H9 (cell line): ENCODE measurements at regions not wholly inside any gene's neighbourhood (a gene's known extent, or its start where the extent isn't known, plus 50 kb on each side); places are given as distances from the start of the nearest gene placed in this dataset.

Experiments
- DNase-seq: peaks from one replicate; pipeline ENCODE4 v3.0.0-alpha.2; 2017
- H2AFZ ChIP-seq: one replicate; pipeline ENCODE4 v1.6.1; 2013; ENCODE audit warnings: mild to moderate bottlenecking, low read length, control low read depth, moderate library complexity
- H2AK5ac ChIP-seq: 2 replicates; pipeline ENCODE4 v1.6.1; 2013; ENCODE audit warnings: low read length, control low read depth, mixed read lengths; ENCODE audit not compliant: insufficient read length
- H2BK120ac ChIP-seq: one replicate; pipeline ENCODE4 v1.6.1; 2013; ENCODE audit warnings: low read depth, mild to moderate bottlenecking, low read length, control low read depth, inconsistent platforms; ENCODE audit not compliant: poor library complexity, severe bottlenecking
- H2BK12ac ChIP-seq: 2 replicates; pipeline ENCODE4 v1.6.1; 2013; ENCODE audit warnings: low read length, control low read depth, mixed read lengths, low read depth; ENCODE audit not compliant: insufficient read length
- H2BK15ac ChIP-seq: 2 replicates; pipeline ENCODE4 v1.6.1; 2013; ENCODE audit warnings: low read depth, low read length, control low read depth
- H2BK20ac ChIP-seq: one replicate; pipeline ENCODE4 v1.6.1; 2013; ENCODE audit warnings: low read depth, mild to moderate bottlenecking, low read length, control low read depth, inconsistent platforms; ENCODE audit not compliant: poor library complexity, severe bottlenecking
- H2BK5ac ChIP-seq: 2 replicates; pipeline ENCODE4 v1.6.1; 2013; ENCODE audit warnings: low read length, control low read depth, mixed read lengths; ENCODE audit not compliant: insufficient read length
- H3K14ac ChIP-seq: 2 replicates; pipeline ENCODE4 v1.6.1; 2013; ENCODE audit warnings: low read length, control low read depth; ENCODE audit not compliant: insufficient read depth
- H3K18ac ChIP-seq: 2 replicates; pipeline ENCODE4 v1.6.1; 2013; ENCODE audit warnings: low read depth, mild to moderate bottlenecking, mixed read lengths, low read length, control low read depth; ENCODE audit not compliant: insufficient read length
- H3K23ac ChIP-seq: 2 replicates; pipeline ENCODE4 v1.6.1; 2013; ENCODE audit warnings: low read length, control low read depth, mixed read lengths, low read depth; ENCODE audit not compliant: insufficient read length
- H3K23me2 ChIP-seq: 2 replicates; pipeline ENCODE4 v1.6.1; 2013; ENCODE audit warnings: low read depth, mild to moderate bottlenecking, mixed read lengths, low read length, control low read depth; ENCODE audit not compliant: insufficient read length, poor library complexity, severe bottlenecking
- H3K27ac ChIP-seq: 2 replicates; pipeline ENCODE4 v1.5.1; 2013; ENCODE audit warnings: low read length, control low read depth, mixed read lengths, low read depth; ENCODE audit not compliant: insufficient read length
- H3K27me3 ChIP-seq: 2 replicates; pipeline ENCODE4 v1.6.1; 2013; ENCODE audit warnings: low read length, control low read depth, inconsistent platforms; ENCODE audit not compliant: insufficient read depth
- H3K4ac ChIP-seq: 2 replicates; pipeline ENCODE4 v1.6.1; 2013; ENCODE audit warnings: low read depth, mild to moderate bottlenecking, control low read depth, inconsistent platforms, low read length, moderate library complexity
- H3K4me1 ChIP-seq: 2 replicates; pipeline ENCODE4 v1.6.1; 2013; ENCODE audit warnings: low read length, control low read depth, inconsistent platforms; ENCODE audit not compliant: insufficient read depth
- H3K4me2 ChIP-seq: 2 replicates; pipeline ENCODE4 v1.6.1; 2013; ENCODE audit warnings: low read length, control low read depth, mixed read lengths; ENCODE audit not compliant: insufficient read length, insufficient read depth
- H3K56ac ChIP-seq: 2 replicates; pipeline ENCODE4 v1.6.1; 2013; ENCODE audit warnings: low read depth, mild to moderate bottlenecking, mixed read lengths, low read length, control low read depth; ENCODE audit not compliant: insufficient read length
- H3K79me1 ChIP-seq: 2 replicates; pipeline ENCODE4 v1.6.1; 2013; ENCODE audit warnings: low read depth, mild to moderate bottlenecking, moderate library complexity, low read length, control low read depth, inconsistent platforms; ENCODE audit not compliant: insufficient read depth, poor library complexity, severe bottlenecking
- H3K79me2 ChIP-seq: 2 replicates; pipeline ENCODE4 v1.6.1; 2013; ENCODE audit warnings: low read length, control low read depth, inconsistent platforms; ENCODE audit not compliant: insufficient read depth
- H3K9ac ChIP-seq: 2 replicates; pipeline ENCODE4 v1.6.1; 2013; ENCODE audit warnings: low read length, control low read depth, mixed read lengths; ENCODE audit not compliant: insufficient read length; ENCODE audit errors: extremely low read depth
- H3K9me3 ChIP-seq: one replicate; pipeline ENCODE4 v1.6.1; 2013; ENCODE audit warnings: low read depth, low read length, inconsistent platforms; ENCODE audit not compliant: control insufficient read depth
- H3T11ph ChIP-seq: one replicate; pipeline ENCODE4 v1.6.1; 2013; ENCODE audit warnings: mild to moderate bottlenecking, low read length, control low read depth, inconsistent platforms
- H4K20me1 ChIP-seq: one replicate; pipeline ENCODE4 v1.6.1; 2013; ENCODE audit not compliant: control insufficient read depth, insufficient read length, insufficient read depth
- H4K5ac ChIP-seq: 2 replicates; pipeline ENCODE4 v1.6.1; 2013; ENCODE audit warnings: low read depth, mild to moderate bottlenecking, mixed read lengths, low read length, control low read depth; ENCODE audit not compliant: insufficient read length
- H4K8ac ChIP-seq: replicated peaks from 2 replicates; pipeline ENCODE4 v1.6.1; 2013; ENCODE audit warnings: low read length, control low read depth, mixed read lengths, low read depth; ENCODE audit not compliant: insufficient read length
- H4K91ac ChIP-seq: 2 replicates; pipeline ENCODE4 v1.6.1; 2013; ENCODE audit warnings: low read depth, mild to moderate bottlenecking, moderate library complexity, mixed read lengths, low read length, control low read depth; ENCODE audit not compliant: insufficient read length
- H3K27ac Mint-ChIP-seq, 3 experiments: 2 replicates in 2 of 3; 3 replicates in 1 of 3; pipeline ENCODE4 v1.8.0; 2020 to 2021; ENCODE audit warnings: mixed read lengths in 3 of 3, mild to moderate bottlenecking in 1 of 3, moderate library complexity in 1 of 3
- H3K27me3 Mint-ChIP-seq: 2 replicates; pipeline ENCODE4 v1.8.0; 2021; ENCODE audit warnings: low read depth, mild to moderate bottlenecking, moderate library complexity, mixed read lengths
- H3K36me3 Mint-ChIP-seq, 3 experiments: 2 replicates in 2 of 3; 3 replicates in 1 of 3; pipeline ENCODE4 v1.8.0; 2020 to 2021; ENCODE audit warnings: low read depth in 3 of 3, mixed read lengths in 3 of 3; ENCODE audit not compliant: insufficient read depth in 1 of 3
- H3K4me1 Mint-ChIP-seq, 2 experiments: 2 replicates each; pipeline ENCODE4 v1.8.0; 2020; ENCODE audit warnings: mixed read lengths in 2 of 2
- H3K4me3 Mint-ChIP-seq, 2 experiments: 2 replicates in 1 of 2; 3 replicates in 1 of 2; pipeline ENCODE4 v1.8.0; 2020 to 2021; ENCODE audit warnings: mild to moderate bottlenecking in 2 of 2, mixed read lengths in 2 of 2, moderate library complexity in 1 of 2
- H3K9me3 Mint-ChIP-seq, 2 experiments: 2 replicates in 1 of 2; 3 replicates in 1 of 2; pipeline ENCODE4 v1.8.0; 2020; ENCODE audit warnings: mild to moderate bottlenecking in 2 of 2, mixed read lengths in 2 of 2, moderate library complexity in 1 of 2
- CTCF ChIP-seq: fragments of 200-600 bp; sonication (generic); conservative IDR thresholded peaks from 3 replicates; pipeline ENCODE4 v1.8.0; 2021; ENCODE audit warnings: antibody characterized with exemption, mild to moderate bottlenecking
- WGBS: extraction: QIAGEN DNeasy Blood & Tissue Kit; methylation state at CpG from one replicate; pipeline ENCODE4 v1.1.7; 2013; ENCODE audit warnings: missing lambda C conversion rate, low lambda C conversion rate, mixed read lengths; ENCODE audit not compliant: insufficient read length; ENCODE audit errors: extremely low coverage; 5-methylcytosine and 5-hydroxymethylcytosine counted together

GRCh38 chr3:106906074-106906473, 471.2 kb upstream of the CCDC54 start:
- peaks cover 24 to 40% (median 27%) of the 10 kb centered on the region in 3 experiments for H3K36me3 Mint-ChIP-seq
- TF ChIP-seq CTCF, result no peak

More at GRCh38 chr3:106906074-106906473, 471.2 kb upstream of the CCDC54 start:
- H3K9ac ChIP-seq, result no peak overlapping the region
- no peak overlapping the region for H3K23ac ChIP-seq
- H3K4me3 Mint-ChIP-seq, result no peak overlapping the region
- H3K23me2 ChIP-seq, result no peaks in the 10 kb centered on the region
- no CpG with 5 or more reads among the region's 4 CpGs for whole genome bisulfite sequencing
- no peak overlapping the region for H3K27ac ChIP-seq
- no peaks in the 10 kb centered on the region for H3K27me3 ChIP-seq
- H3K9me3 Mint-ChIP-seq, result peaks cover 17 to 25% of the 10 kb centered on the region in 2 experiments
- no peaks in the 10 kb centered on the region for H3K79me1 ChIP-seq
- H2BK5ac ChIP-seq, result no peak overlapping the region
- peaks cover 9% of the 10 kb centered on the region for H3K9me3 ChIP-seq
- H3K56ac ChIP-seq, result no peak overlapping the region
- H2AK5ac ChIP-seq, result no peak overlapping the region
- H2BK12ac ChIP-seq, result no peak overlapping the region
- no peak overlapping the region for H3K27ac Mint-ChIP-seq
- peaks cover 0 to 4% of the 10 kb centered on the region in 2 experiments; a peak in 1 of 4 replicates for H3K4me1 Mint-ChIP-seq
- H4K20me1 ChIP-seq, result no peaks in the 10 kb centered on the region
- no peak for DNase-seq
- no peaks in the 10 kb centered on the region for H3K27me3 Mint-ChIP-seq
- no peaks in the 10 kb centered on the region for H3K79me2 ChIP-seq
- no peak overlapping the region for H3K4me2 ChIP-seq
- no peak overlapping the region for H2AFZ ChIP-seq
- H3T11ph ChIP-seq, result no peak overlapping the region
- no peak overlapping the region for H2BK15ac ChIP-seq
- H4K5ac ChIP-seq, result no peak overlapping the region
- H3K18ac ChIP-seq, result no peak overlapping the region
- peaks cover 2% of the 10 kb centered on the region; the same call in 1 of the 2 replicates for H3K4me1 ChIP-seq
- H4K91ac ChIP-seq, result no peak overlapping the region
- H3K4ac ChIP-seq, result no peak overlapping the region
- no peak overlapping the region for H3K14ac ChIP-seq
- no peak overlapping the region for H4K8ac ChIP-seq
- no peak overlapping the region for H2BK120ac ChIP-seq
- no peak overlapping the region for H2BK20ac ChIP-seq
